BE2C (cell line): ENCODE measurements at regions not wholly inside any gene's neighbourhood (a gene's known extent, or its start where the extent isn't known, plus 50 kb on each side); places are given as distances from the start of the nearest gene placed in this dataset.
A peak's percentile ranks its signal among the peaks of the same experiment; 100 is the strongest.

ENCODE experiments used
- DNase-seq: peaks from one replicate; pipeline ENCODE4 v3.0.0-alpha.2; 2020
- H3K27me3 ChIP-seq: fragments of 250-450 bp; sonication (Bioruptor Pico); 2 replicates; pipeline ENCODE4 v1.5.1; 2020; ENCODE audit warnings: mild to moderate bottlenecking
- H3K36me3 ChIP-seq: fragments of 250-450 bp; sonication (Bioruptor Pico); 2 replicates; pipeline ENCODE4 v1.5.1; 2020; ENCODE audit warnings: mild to moderate bottlenecking
- H3K4me1 ChIP-seq: fragments of 250-450 bp; sonication (Bioruptor Pico); 2 replicates; pipeline ENCODE4 v1.5.1; 2020
- H3K4me3 ChIP-seq: 2 replicates; pipeline ENCODE4 v1.5.1; 2011; ENCODE audit warnings: low read depth, low read length
- H3K9me3 ChIP-seq: fragments of 250-450 bp; sonication (Bioruptor Pico); 2 replicates; pipeline ENCODE4 v1.5.1; 2020
- CTCF ChIP-seq: IDR thresholded peaks from 2 replicates; pipeline ENCODE4 v1.5.1; 2012; ENCODE audit warnings: mild to moderate bottlenecking, low read depth, low read length

GRCh38 chr1:88293691-88294190, 390.3 kb upstream of the PKN2 start:
- Histone ChIP-seq H3K36me3 (no peaks in the 10 kb centered on the region), H3K9me3 (no peaks in the 10 kb centered on the region), H3K27me3 (no peaks in the 10 kb centered on the region), H3K4me1 (no peaks in the 10 kb centered on the region), H3K4me3 (no peak overlapping the region)
- no peak for DNase-seq
- TF ChIP-seq CTCF = no peak

GRCh38 chr1:88296227-88296626, 387.8 kb upstream of the PKN2 start:
- no peak overlapping the region for H3K4me3 ChIP-seq
- no peaks in the 10 kb centered on the region for H3K36me3 ChIP-seq
- no peaks in the 10 kb centered on the region for H3K9me3 ChIP-seq
- no peak for TF ChIP-seq CTCF
- H3K4me1 ChIP-seq = no peaks in the 10 kb centered on the region
- DNase-seq = no peak
- H3K27me3 ChIP-seq = no peaks in the 10 kb centered on the region

GRCh38 chr1:88296642-88297041, 387.4 kb upstream of the PKN2 start:
- no peak for TF ChIP-seq CTCF
- H3K36me3 ChIP-seq = no peaks in the 10 kb centered on the region
- no peaks in the 10 kb centered on the region for H3K4me1 ChIP-seq
- H3K9me3 ChIP-seq = no peaks in the 10 kb centered on the region
- no peak for DNase-seq
- no peaks in the 10 kb centered on the region for H3K27me3 ChIP-seq
- no peak overlapping the region for H3K4me3 ChIP-seq

- Histone ChIP-seq H3K9me3 (no peaks in the 10 kb centered on the region), H3K4me1 (no peaks in the 10 kb centered on the region), H3K4me3 (no peak overlapping the region), H3K27me3 (no peaks in the 10 kb centered on the region), H3K36me3 (no peaks in the 10 kb centered on the region)
- no peak for TF ChIP-seq CTCF
- no peak for DNase-seq
Observed at GRCh38 chr1:88298506-88298905, 385.6 kb upstream of the PKN2 start.

GRCh38 chr1:88300752-88301263, 383.3 kb upstream of the PKN2 start:
- Histone ChIP-seq H3K4me1 (no peaks in the 10 kb centered on the region), H3K36me3 (no peaks in the 10 kb centered on the region), H3K4me3 (no peak overlapping the region), H3K27me3 (no peaks in the 10 kb centered on the region), H3K9me3 (no peaks in the 10 kb centered on the region)
- no peak for TF ChIP-seq CTCF
- DNase-seq = no peak

- peak; percentile 48 for TF ChIP-seq CTCF
- peak; percentile 22 for DNase-seq
- no peak overlapping the region for H3K4me3 ChIP-seq
- H3K36me3 ChIP-seq = no peaks in the 10 kb centered on the region
- H3K27me3 ChIP-seq = no peaks in the 10 kb centered on the region
- H3K4me1 ChIP-seq = no peaks in the 10 kb centered on the region
- no peaks in the 10 kb centered on the region for H3K9me3 ChIP-seq
Observed at GRCh38 chr1:88302843-88303486, 381.1 kb upstream of the PKN2 start.
